Kidney tubule cell (primary cell): ENCODE measurements at regions not wholly inside any gene's neighbourhood (a gene's known extent, or its start where the extent isn't known, plus 50 kb on each side); places are given as distances from the start of the nearest gene placed in this dataset.

Experiments used
- DNase-seq: peaks from one replicate; pipeline ENCODE4 v3.0.0-alpha.2; 2018; ENCODE audit warnings: low spot score

DNA sequence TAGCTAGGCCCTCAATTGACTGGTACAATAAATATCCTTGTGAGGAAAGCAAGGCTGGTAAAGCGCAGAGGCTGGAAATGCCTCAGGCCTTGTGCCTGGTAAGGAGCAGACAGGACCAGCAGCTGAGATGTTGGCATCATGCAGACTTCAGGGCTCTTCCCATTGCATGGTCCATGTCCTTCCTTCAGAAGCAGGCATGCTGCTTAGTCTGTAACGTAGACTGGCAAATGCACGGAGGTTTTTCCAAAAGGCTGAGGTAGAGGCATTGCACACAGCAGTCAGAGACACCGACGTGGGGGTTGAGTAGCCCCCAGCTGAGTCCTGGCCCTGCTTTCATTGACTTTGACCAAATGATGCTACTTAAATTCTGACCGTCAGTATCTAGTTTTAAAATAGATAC is 87.1 kb downstream of the ADRB2 start:
- no peak for DNase-seq

DNA sequence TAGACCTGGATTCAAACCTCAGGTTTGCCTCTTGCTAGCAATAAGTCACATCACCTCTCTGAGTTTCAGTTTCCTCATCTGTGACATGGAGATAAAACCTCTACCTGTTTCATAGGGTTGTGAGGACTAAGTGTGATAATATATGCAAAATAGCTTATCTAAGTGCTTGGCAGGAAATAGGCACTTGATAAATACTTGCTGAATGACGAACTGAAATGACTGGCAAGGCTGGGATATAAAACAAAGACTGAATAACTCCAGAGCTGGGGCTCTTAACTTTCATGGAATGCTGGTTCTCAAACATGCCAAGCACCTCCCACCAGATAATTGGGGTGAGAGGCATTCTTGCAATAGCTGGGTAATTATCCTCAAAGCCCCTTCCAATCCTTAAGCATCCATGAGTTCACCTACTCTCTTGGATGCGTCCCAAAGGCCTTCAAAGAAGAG is 87.6 kb downstream of the ADRB2 start:
- DNase-seq: peak; percentile 99

DNA sequence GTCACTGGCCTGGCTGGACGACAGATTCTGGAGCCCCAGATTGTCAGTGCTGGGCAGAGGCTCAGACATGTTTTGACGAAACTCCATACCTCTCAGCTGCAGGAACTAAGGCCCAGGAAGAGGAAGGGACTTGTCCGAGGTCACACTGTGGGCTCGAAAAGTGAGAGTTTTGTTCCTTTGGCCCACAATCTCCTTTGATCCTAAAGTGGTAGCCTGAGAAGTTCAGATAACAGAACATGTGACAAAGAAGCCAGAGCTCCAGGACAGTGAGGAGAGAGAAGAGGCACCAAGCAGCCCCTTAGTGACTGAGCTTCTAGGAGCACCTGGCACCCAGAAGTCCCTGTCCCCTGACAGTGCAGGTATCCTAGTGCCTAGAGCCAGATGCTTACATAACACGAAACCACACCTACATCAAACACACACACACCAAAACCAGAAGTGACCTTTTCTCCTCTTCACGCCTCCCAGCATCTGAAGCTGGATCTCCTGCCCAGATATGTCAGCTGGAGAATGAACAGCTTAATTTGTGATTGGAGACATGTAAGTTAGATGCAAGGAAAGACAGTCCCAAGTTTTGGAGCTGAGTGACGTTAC is 88.9 kb downstream of the ADRB2 start:
- DNase-seq: no peak

DNA sequence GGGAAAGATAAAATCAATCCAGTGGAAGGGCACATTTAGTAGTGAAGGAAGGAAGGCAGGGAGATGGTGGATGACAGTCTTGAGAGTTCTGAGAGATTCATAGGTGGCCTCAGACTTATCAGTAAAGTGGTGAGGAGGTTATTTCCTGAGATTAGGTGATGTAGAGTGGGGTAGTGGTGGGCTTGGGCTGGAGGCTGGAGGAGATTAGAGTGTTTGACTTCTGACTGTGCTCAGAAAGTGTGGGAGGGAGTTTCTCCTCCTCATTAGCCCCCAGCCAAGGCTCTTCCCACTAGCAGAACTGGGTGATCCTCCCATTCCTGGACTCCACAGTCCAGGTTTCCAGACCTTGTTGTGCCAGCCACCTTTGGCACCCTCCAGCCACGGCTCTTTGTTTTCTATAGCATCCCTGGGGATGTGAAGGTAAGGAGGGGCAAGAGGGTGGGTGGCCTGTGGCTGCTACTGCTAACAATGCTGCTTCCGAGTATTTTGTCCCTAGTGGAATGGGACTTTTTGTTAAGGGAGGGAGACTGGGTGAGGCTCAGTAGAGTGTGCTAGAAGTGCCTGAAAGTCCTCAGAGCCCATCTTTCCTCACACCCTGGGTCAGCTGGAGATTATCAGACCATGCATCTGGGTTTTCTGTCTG is 94.4 kb downstream of the ADRB2 start:
- DNase-seq: no peak

DNA sequence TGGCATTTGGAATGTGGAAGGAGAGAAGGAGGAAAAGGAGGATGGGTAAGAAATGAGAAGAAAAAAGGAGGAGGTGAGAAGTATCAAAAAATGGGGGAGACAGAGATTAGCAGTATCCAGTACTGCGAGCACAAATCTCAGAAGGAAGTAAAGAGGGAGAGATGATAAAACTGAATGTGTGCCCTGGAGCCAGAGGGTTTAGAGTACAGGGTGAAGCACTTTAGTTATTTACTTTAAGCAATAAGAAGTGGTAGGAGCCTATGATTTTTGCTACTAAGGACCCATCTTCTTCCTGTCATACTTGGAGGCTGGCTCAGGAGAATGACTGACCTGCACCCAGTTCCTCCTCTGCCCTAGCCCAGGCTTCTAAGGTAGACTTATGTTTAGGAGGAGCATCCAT is 94.9 kb downstream of the ADRB2 start:
- no peak for DNase-seq

DNA sequence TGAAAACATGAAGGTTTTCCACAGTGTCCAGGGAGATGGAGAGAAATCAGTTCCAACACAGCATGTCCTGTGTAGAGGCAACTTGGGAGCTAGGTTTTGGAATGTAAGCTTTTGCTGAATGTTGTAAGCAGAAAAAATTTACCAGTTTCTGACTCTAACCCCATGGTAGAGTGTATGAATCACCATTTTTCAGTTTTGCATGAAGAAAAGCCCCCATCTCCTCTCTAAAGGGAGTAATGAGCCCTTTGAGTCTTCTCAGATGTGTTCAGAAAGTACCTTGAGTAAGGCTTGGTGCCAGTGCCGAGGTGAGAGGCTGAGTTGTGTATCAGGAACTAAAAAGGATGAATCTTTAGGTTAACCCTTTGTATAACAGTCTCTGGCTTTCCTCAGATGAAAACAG is 96.2 kb downstream of the ADRB2 start:
- DNase-seq: no peak

DNA sequence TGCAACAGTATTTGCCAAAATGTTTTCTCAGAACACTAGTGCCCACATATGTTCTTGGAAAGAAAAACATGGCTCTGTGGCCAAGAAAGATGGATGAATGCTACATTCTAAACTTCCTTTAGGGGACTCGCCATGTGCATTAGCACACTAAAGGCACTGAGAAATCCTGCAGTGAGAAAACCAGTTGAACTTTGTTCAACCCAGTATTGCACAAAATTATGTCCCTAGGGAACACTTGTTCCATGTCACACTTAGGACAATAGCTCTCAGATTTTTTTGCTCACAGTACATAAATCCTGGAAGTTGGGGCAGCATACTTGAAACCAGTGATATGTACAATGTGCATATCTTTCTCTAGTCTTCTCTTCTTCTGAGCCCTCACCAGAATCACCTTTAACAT is 96.6 kb downstream of the ADRB2 start:
- no peak for DNase-seq

DNA sequence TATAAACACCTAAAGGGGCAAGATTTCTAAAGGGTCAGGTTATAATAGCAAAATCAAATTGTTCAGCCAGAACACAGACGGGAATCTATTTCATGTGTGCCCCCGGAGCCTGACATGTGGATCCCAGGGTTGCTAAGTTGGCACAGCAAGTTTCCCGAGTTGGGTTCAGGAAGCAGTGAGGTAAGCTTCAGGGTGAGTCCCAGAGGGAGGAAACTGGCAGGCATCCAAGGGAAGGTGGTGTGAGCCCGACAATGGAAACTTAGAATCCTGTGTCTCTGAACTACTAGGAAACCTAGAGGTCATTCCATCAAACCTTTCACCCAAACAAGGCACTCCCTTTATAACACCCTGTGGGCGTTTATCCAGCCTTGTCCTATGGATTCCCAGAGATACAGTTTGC is 98.4 kb downstream of the ADRB2 start:
- DNase-seq: peak; percentile 71

DNA sequence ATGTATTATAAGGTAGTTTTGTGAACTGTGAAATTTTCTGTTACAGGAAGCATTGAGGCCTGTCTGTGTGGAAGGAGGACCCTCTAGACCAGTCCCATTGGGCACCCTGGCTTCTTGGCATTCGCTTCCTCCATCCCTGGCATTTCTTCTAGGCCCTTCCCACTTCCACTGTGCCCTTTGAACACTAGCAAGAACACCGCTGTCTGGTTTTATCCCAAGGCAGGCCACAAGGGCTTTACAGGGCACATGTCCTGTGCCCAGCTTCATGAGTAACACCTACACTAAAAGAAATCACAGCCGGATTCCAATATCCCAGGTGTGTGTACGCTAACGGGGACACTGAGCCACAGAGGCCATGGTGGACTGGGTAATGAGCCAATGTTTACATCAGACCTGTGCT is 99.8 kb downstream of the ADRB2 start:
- DNase-seq: no peak

DNA sequence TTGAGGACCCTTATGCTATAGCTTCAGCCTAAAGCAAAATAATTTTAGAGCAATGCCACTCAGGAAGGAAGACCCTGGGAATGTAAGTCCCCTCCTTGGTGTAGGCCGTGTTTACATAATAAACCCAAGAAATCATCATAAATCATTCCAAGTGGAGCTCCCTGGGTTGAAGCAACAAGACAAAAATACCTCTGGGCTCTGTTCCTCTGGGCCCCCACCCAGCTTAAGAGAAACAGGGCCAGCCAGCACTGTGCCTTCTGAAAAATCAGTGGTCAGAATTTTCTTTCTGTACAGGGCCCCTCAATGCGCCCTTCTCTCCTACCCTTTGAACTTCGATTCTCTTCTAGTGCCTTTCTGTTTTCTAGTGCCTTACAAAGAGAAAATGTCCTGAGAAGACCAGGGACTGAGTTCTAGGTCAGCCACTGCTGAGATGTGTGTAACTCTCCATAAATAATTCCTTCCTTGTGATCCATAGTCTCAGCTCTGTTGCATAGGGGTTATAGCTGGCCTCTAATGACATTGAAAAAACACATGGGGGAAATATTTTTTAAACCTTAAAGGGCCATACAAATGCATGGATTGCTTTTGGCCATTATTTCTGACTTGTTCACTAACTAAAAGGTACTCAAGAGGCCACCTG is 101.0 kb downstream of the ADRB2 start:
- DNase-seq: no peak

DNA sequence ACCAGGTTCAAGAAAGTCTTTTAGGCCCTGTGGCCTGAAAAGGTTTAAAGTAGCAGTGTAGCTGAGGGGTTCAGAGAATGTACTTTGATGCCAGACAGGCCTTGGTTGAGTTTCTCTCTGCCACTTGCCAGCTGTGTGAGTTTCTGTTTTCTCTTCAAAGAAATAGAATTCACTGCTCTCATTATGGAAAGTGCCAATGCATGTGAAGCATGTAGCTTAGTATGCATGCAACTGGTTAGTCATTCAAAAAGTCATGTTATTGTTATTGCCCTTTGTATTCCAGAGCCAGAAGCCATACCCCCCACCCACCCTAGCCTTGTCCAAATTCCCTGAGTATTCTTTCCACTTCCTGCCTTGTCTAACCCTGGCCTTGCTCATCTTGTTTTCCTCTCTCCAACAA is 101.7 kb downstream of the ADRB2 start:
- DNase-seq: peak; percentile 44

DNA sequence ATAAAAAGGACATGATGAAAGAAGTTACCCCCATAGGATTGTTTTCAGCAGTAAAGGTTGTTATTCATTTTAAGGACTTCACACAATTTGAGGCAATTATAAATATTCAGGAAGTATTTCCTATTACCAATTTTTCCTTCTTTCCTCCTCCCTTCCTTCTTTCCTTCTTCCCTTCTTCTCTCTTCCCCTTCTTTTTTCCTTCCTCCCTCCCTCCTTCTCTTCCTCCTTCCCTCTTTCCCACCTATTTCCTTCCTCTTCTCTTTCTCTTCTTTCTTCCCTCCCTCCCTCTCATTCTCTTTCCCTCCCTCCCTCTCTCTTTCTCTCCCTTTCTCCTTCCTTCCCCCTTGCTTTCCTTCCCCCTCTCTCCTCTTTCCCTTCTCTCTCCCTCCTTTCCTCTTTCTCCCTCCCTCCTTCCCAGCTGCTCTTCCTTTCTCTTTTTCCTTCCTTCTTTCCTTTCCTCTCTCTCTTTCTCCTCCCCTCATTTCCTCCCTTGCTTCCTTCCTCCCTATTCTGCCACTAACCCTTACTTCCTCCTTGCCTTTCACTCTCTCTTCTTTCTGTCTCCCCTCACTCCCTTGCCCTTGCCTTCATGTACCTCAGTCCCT is 105.1 kb downstream of the ADRB2 start:
- no peak for DNase-seq

DNA sequence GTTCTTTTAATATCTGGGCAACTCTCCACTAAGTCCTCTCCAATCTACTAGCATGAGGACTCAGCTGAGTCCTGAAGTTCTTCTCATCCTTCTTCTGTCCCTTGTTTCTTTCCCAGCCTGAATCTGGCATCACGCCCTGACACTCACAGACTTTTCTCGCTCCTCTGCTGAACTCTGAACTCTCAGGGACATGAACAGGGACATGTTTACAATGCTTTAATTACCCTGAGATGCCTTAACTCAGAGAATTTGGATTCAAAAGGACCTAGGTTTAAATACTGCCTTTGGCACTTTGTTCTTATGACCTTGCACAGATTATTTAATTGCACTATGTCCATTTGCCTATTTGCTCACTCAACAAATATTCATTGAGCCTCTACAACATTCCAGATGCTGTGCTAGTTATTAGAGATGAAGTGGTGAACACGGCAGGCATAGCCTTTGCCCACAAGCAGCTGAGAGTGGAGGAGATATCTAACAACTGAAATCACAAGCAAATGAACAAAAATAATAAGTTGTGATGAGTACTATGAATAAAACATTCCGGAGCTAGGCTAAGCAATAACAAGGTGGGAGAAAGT is 106.0 kb downstream of the ADRB2 start:
- DNase-seq: no peak

DNA sequence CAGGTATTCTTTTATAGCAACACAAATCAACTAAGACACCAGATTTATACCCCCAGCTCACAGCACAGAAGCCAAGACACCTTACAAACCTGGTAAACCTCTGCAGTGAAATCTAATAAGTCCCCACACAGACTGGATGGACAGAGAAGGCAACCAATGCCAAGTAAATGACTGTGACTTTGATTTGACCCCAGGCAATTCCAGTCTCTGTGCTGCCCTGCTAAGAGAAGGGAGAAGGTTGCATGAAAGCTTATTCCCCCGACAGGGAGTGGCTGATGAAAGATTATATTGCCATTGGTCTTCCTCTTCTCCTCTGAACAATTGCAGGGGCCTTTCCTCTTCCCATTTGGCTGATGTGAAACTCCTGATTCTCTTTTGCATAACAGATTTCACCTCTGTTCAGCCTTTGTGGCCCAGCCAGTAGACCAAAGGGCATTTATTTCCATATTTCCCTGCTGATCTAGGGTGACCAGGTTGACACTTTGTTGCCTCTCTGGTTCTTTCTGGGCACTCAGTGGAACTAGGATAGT is 107.6 kb downstream of the ADRB2 start:
- DNase-seq: no peak

DNA sequence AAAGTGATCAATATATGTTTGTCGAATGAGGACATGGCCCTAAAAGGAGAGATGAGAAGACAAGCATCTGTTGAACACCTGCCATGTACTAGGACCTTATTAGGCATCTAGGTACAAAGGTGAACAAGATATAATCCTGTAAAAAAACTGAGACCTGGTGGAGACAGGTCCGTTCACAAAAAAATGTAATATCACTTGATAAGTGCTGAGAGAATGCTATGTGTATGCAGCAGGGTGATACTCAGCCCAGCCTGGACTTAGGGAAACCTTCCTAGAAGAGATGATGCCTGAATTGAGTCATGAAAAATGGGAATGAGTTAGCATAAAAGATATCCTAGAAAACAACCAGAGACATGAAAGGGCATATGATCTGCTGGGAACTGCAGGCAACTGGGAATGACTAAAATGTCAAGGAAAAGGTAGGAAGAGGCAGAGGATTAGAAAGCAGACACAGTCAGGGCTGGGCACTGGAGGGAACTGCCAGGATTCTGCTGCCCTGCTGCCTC is 108.5 kb downstream of the ADRB2 start:
- DNase-seq: no peak

DNA sequence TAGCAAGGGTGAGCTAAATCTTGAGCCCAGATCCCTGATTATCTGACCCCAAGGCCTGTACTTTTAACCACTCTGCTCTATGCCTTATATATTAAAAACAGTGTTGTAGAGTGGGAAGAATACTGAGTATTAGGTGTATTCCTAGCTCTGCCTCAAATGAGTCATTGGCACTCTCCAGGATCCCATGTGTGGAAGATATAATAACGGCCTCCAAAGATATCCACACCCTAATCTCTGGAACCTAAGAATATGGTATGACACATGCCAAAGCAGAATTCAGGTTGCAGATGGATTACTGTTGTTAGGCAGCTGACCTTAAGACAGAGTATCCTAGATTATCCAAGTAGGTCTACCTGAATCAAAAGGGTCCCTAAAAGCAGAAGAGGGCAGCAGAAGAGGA is 110.8 kb downstream of the ADRB2 start:
- no peak for DNase-seq

DNA sequence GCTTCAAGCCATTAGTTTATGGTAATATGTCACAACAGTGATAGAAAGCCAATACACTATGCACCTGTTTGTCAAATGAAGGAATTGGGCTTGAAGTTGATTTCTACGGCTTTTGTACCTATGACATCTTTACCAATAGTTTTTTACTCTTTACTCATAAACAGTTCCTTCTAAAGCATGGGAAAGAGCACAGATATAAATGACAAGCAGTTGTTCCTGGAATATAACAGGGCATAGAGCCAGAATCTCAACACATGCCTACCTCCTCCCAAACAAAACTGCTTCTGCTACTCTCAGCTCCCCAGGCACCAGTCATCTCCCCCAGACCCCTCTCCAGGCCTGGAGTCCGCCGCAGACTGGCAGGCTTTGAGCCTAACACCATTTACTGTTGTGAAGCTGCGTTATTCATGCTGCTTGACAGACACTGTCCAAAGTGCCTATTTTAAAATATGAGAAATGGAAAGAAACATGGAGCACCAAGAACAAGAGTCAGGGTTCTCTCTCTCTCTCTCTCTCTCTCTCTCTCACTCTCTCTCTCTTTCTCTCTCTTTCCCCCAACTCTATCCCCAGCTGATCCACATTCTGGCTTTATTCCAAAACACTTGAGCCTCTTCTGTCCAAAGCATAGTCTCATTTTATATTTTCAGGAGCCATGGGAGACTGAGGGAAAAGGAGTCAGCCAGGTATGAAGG is 111.6 kb downstream of the ADRB2 start:
- no peak for DNase-seq

DNA sequence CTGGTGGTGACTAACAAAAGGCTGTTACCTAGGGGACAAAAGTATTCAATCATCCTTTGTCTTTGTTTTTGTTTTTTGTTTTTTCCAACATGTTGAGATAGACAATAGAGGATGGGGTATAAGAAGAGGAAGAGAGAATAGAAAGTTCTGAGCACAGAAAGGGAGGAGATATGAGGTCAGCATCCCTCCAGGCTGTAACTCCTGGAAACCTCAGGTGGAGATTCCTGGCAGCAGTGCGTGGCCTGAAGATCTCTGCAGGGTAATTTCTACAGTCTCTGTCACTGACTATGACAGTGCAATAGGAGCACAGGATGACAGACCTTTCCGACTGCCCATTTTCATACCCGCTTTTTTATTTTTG is 112.1 kb downstream of the ADRB2 start:
- peak; percentile 67 for DNase-seq

DNA sequence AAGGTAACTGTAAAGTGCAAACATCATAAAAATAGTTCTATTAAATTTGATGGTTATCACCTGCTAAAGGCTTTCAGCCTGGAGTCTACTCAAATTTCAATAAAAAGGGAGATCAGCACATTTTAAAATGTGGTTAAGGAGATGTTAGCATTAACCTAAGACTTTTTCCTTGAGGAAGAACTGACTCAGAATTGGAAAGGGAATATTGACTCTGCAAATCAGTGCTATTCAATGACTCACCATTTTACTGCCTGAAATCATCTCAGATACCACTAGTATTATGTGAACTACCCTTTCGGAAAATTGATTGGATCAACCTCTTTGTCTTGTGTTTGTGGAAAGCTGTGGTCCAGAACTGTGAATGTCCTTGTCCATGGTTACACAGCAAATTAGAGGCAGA is 113.3 kb downstream of the ADRB2 start:
- peak; percentile 76 for DNase-seq

DNA sequence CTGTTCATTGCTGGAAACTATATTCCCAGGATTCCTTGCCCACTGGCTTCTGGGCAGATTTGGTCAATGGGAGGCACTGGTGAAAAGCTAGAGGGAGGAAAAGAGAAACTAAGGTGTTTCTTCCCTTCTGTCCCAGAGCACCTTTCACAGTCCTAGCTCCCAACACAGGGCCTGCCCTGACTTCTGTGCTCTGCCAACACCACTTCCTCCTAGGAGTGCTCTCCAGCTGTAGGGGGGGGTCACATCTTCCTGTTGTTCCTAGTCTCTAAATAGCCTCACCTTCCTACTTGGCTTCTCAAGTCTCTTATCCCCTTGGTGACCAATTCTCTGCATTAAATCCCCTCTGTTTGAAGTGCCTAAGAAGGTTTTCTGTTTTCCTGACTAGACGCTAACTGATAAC is 115.4 kb downstream of the ADRB2 start:
- no peak for DNase-seq

DNA sequence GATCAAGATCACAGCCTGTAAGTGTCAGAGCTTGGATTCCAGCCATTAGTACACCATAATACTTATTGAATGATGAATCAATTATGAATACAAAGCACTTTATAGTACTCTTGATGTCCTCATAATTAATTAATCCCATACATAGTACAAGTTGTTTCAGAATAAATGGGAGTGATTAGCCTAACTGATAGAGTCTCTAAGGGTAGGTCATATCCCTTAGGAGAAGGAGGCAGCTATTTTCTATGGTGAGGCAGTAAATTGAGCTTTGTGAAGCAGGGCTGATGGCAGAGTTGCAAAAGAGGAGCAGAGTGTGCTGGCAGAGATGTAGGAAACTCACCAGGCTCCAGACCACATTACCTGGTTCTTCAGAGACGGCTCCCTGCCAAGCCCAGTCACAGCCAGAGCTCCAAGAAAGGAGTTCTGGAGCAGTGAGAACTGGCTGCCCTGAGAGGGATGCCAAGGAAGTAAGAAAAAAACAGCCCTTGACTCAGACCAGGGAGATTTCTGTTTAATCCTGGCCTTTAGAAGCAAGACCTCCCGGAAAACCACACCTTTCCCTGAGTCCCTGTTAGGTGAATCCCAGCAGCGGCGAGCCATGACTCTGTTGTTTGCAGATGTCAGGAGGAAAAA is 112.9 kb downstream of the SH3TC2 start:
- peak; percentile 66 for DNase-seq

DNA sequence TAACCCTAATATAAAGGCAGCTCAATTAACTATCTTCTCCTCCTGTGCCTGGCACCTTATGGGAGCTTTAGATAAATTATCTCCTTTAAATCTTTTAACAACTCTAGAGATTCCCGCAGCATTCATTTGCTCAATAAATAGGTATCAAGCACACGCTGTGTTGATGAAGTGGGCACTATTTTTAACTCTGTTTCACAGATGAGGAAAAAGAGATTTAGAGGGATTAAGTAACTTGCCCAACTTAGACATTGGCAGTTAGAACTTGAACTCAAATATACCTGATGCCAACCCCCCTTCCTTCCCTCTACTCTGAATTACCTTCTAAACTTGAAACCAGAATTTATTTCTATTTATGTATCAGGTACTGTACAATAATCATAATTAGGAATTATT is 112.4 kb downstream of the SH3TC2 start:
- no peak for DNase-seq
